ENCODE measurements at regions not wholly inside any gene's neighbourhood (a gene's known extent, or its start where the extent isn't known, plus 50 kb on each side); places are given as distances from the start of the nearest gene placed in this dataset.
"Not testable (repeated sequence)": the region's sequence is repeated elsewhere in the genome, so short reads cannot be mapped to it uniquely, and the experiment has no call there.

- no peak for DNase-seq
Measured at GRCh38 chr3:118487734-118488133, 546.9 kb downstream of the IGSF11 start.

- no peak for DNase-seq
Measured at GRCh38 chr3:118488732-118489131, 545.9 kb downstream of the IGSF11 start.

GRCh38 chr3:118495206-118495605, 539.4 kb downstream of the IGSF11 start:
- no peak for DNase-seq

GRCh38 chr3:118497274-118497673, 537.4 kb downstream of the IGSF11 start:
- DNase-seq = no peak

GRCh38 chr3:118501152-118501551, 533.5 kb downstream of the IGSF11 start:
- peak in 2 of 3 experiments; percentile 36 to 70 for DNase-seq

- DNase-seq = no peak
Measured at GRCh38 chr3:118504906-118505305, 529.7 kb downstream of the IGSF11 start.

GRCh38 chr3:118505784-118506183, 528.9 kb downstream of the IGSF11 start:
- DNase-seq = no peak

- peak in 1 of 3 experiments; percentile 48 for DNase-seq
Measured at GRCh38 chr3:118511402-118511801, 523.2 kb downstream of the IGSF11 start.

GRCh38 chr3:118512301-118512700, 522.3 kb downstream of the IGSF11 start:
- no peak for DNase-seq

GRCh38 chr3:118525077-118525476, 509.6 kb downstream of the IGSF11 start:
- no peak for DNase-seq

- DNase-seq = no peak
Measured at GRCh38 chr3:118526758-118527513, 507.7 kb downstream of the IGSF11 start.

GRCh38 chr3:118527514-118528044, 507.1 kb downstream of the IGSF11 start:
- no peak for DNase-seq

GRCh38 chr3:118529554-118529953, 505.1 kb downstream of the IGSF11 start:
- DNase-seq = no peak

GRCh38 chr3:118530350-118530922, 504.2 kb downstream of the IGSF11 start:
- DNase-seq = no peak

GRCh38 chr3:118530927-118531356, 503.7 kb downstream of the IGSF11 start:
- DNase-seq = not testable (repeated sequence)

- DNase-seq = no peak
Measured at GRCh38 chr3:118531816-118532215, 502.8 kb downstream of the IGSF11 start.

GRCh38 chr3:118533676-118534075, 501.0 kb downstream of the IGSF11 start:
- DNase-seq = no peak

GRCh38 chr3:118534519-118534918, 500.1 kb downstream of the IGSF11 start:
- DNase-seq = no peak

GRCh38 chr3:118536764-118537163, 497.9 kb downstream of the IGSF11 start:
- DNase-seq = no peak

GRCh38 chr3:118537454-118537853, 497.2 kb downstream of the IGSF11 start:
- no peak for DNase-seq

GRCh38 chr3:118538187-118538586, 496.5 kb downstream of the IGSF11 start:
- DNase-seq = no peak

- DNase-seq = not testable (repeated sequence)
Measured at GRCh38 chr3:118539820-118540447, 494.7 kb downstream of the IGSF11 start.

- DNase-seq = not testable (repeated sequence)
Measured at GRCh38 chr3:118540448-118540821, 494.2 kb downstream of the IGSF11 start.

GRCh38 chr3:118540826-118541225, 493.8 kb downstream of the IGSF11 start:
- no peak for DNase-seq
